ENCODE measurements at regions not wholly inside any gene's neighbourhood (a gene's known extent, or its start where the extent isn't known, plus 50 kb on each side); places are given as distances from the start of the nearest gene placed in this dataset.

DNA sequence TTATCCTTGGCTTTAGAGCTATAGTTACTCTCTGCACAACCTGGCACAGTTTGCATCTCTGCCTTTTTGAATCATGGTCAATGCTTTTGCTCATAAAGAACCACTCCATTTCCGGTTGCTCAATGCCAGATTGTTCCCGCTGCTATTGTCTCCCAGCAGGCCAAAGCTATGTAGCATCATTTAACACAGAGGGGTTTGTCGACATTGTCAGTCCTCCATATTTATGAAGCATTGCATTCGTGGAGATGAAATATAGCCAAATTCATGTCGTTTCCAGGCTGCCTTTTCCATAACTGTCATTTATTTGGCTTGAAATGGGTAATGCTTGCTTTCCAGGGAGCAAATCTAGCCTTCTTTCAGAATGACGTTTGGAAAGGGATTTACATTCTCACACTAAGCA is 598.8 kb downstream of the EPHA7 start:
- no peaks in the 10 kb centered on the region; a peak in 1 of 4 replicates for H3K4me1 Mint-ChIP-seq
- Histone ChIP-seq H2BK20ac (ENCODE audit: low read depth, low read length, poor library complexity, severe bottlenecking) (no peak overlapping the region), H3K79me1 (ENCODE audit: insufficient read depth, low read depth, low read length, poor library complexity, severe bottlenecking) (no peaks in the 10 kb centered on the region), H4K20me1 (ENCODE audit: control insufficient read depth, insufficient read depth, insufficient read length) (no peaks in the 10 kb centered on the region), H3K4me1 (ENCODE audit: insufficient read depth, low read length) (no peaks in the 10 kb centered on the region), H3K23ac (ENCODE audit: insufficient read length, low read depth, low read length) (no peak overlapping the region), H4K91ac (ENCODE audit: insufficient read length, low read depth, low read length) (no peak overlapping the region), H2BK15ac (ENCODE audit: low read depth, low read length) (no peak overlapping the region), H2BK5ac (ENCODE audit: insufficient read length, low read length) (no peak overlapping the region), H3K4me2 (ENCODE audit: insufficient read depth, insufficient read length, low read length) (no peak overlapping the region), H3K9me3 (ENCODE audit: control insufficient read depth, low read depth, low read length) (no peaks in the 10 kb centered on the region), H2AFZ (ENCODE audit: low read length) (no peak overlapping the region), H3K27ac (ENCODE audit: insufficient read length, low read depth, low read length) (no peak overlapping the region), H3K56ac (ENCODE audit: insufficient read length, low read depth, low read length) (no peak overlapping the region), H3K79me2 (ENCODE audit: insufficient read depth, low read length) (no peaks in the 10 kb centered on the region), H3T11ph (ENCODE audit: low read length) (no peak overlapping the region), H4K8ac (replicated peaks; ENCODE audit: insufficient read length, low read depth, low read length) (no peak overlapping the region), H3K14ac (ENCODE audit: insufficient read depth, low read length) (no peak overlapping the region), H2BK120ac (ENCODE audit: low read depth, low read length, poor library complexity, severe bottlenecking) (no peak overlapping the region), H3K27me3 (ENCODE audit: insufficient read depth, low read length) (no peaks in the 10 kb centered on the region), H4K5ac (ENCODE audit: insufficient read length, low read depth, low read length) (no peak overlapping the region), H2AK5ac (ENCODE audit: insufficient read length, low read length) (no peak overlapping the region), H3K18ac (ENCODE audit: insufficient read length, low read depth, low read length) (no peak overlapping the region), H3K9ac (ENCODE audit: extremely low read depth, insufficient read length, low read length) (no peak overlapping the region), H3K23me2 (ENCODE audit: insufficient read length, low read depth, low read length, poor library complexity, severe bottlenecking) (no peaks in the 10 kb centered on the region), H2BK12ac (ENCODE audit: insufficient read length, low read depth, low read length) (no peak overlapping the region), H3K4ac (ENCODE audit: low read depth, low read length) (no peak overlapping the region)
- no CpG with 5 or more reads among the region's 6 CpGs for WGBS (ENCODE audit: extremely low coverage, insufficient read length, low lambda C conversion rate)
- TF ChIP-seq, protein P1, sequence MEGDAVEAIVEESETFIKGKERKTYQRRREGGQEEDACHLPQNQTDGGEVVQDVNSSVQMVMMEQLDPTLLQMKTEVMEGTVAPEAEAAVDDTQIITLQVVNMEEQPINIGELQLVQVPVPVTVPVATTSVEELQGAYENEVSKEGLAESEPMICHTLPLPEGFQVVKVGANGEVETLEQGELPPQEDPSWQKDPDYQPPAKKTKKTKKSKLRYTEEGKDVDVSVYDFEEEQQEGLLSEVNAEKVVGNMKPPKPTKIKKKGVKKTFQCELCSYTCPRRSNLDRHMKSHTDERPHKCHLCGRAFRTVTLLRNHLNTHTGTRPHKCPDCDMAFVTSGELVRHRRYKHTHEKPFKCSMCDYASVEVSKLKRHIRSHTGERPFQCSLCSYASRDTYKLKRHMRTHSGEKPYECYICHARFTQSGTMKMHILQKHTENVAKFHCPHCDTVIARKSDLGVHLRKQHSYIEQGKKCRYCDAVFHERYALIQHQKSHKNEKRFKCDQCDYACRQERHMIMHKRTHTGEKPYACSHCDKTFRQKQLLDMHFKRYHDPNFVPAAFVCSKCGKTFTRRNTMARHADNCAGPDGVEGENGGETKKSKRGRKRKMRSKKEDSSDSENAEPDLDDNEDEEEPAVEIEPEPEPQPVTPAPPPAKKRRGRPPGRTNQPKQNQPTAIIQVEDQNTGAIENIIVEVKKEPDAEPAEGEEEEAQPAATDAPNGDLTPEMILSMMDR (conservative IDR thresholded peaks at IDR 0.05) = no peak
- no peaks in the 10 kb centered on the region for H3K9me3 Mint-ChIP-seq
- no peak overlapping the region for H3K27ac Mint-ChIP-seq
- no peaks in the 10 kb centered on the region for H3K36me3 Mint-ChIP-seq (ENCODE audit: insufficient read depth in 1 of 3, low read depth in 3 of 3)
- H3K4me3 Mint-ChIP-seq = no peak overlapping the region
- DNase-seq = no peak
- no peaks in the 10 kb centered on the region; the same call in 1 of the 2 replicates for H3K27me3 Mint-ChIP-seq (ENCODE audit: low read depth)

Measured in H9 (cell line).